DOHH2 (cell line): ENCODE measurements at regions not wholly inside any gene's neighbourhood (a gene's known extent, or its start where the extent isn't known, plus 50 kb on each side); places are given as distances from the start of the nearest gene placed in this dataset.

Source experiments
- H3F3A ChIP-seq: fragments of 200-600 bp; sonication (generic), shearing (Covaris generic); 2 replicates; pipeline ENCODE4 v1.6.0; 2016; ENCODE audit warnings: antibody characterized with exemption, mild to moderate bottlenecking; ENCODE audit not compliant: control insufficient read depth, insufficient read depth
- H3K27ac ChIP-seq: fragments of 200-600 bp; sonication (generic); 2 replicates; pipeline ENCODE4 v1.5.1; 2014; ENCODE audit warnings: low read depth, mild to moderate bottlenecking, low read length, moderate library complexity
- H3K27me3 ChIP-seq: fragments of 200-600 bp; sonication (generic); 2 replicates; pipeline ENCODE4 v1.6.1; 2014; ENCODE audit warnings: mild to moderate bottlenecking, low read length, mixed read lengths; ENCODE audit not compliant: control insufficient read depth
- H3K36me3 ChIP-seq: fragments of 200-600 bp; sonication (generic); 2 replicates; pipeline ENCODE4 v1.6.1; 2014; ENCODE audit warnings: mild to moderate bottlenecking, low read length, moderate library complexity, mixed read lengths; ENCODE audit not compliant: control insufficient read depth
- H3K4me1 ChIP-seq: fragments of 200-600 bp; sonication (generic); 2 replicates; pipeline ENCODE4 v1.6.1; 2014; ENCODE audit warnings: mild to moderate bottlenecking, low read length, mixed read lengths; ENCODE audit not compliant: control insufficient read depth
- H3K4me2 ChIP-seq: fragments of 200-600 bp; sonication (generic); 2 replicates; pipeline ENCODE4 v1.6.0; 2014; ENCODE audit warnings: mild to moderate bottlenecking, low read length, moderate library complexity
- H3K4me3 ChIP-seq: fragments of 200-600 bp; sonication (generic); 2 replicates; pipeline ENCODE4 v1.5.1; 2014; ENCODE audit warnings: mild to moderate bottlenecking, low read length, mixed read lengths
- H3K79me2 ChIP-seq: fragments of 200-600 bp; sonication (generic); 2 replicates; pipeline ENCODE4 v1.6.1; 2014; ENCODE audit warnings: mild to moderate bottlenecking, low read length, mixed read lengths; ENCODE audit not compliant: control insufficient read depth
- H3K9me2 ChIP-seq: fragments of 200-600 bp; sonication (generic); replicated peaks from 2 replicates; pipeline ENCODE4 v1.6.1; 2014; ENCODE audit warnings: mild to moderate bottlenecking, low read length, mixed read lengths; ENCODE audit not compliant: control insufficient read depth
- H3K9me3 ChIP-seq: fragments of 200-600 bp; sonication (generic); 2 replicates; pipeline ENCODE4 v1.6.1; 2014; ENCODE audit warnings: antibody characterized with exemption, low read length, mixed read lengths; ENCODE audit not compliant: control insufficient read depth, insufficient read depth
- H4K20me1 ChIP-seq: fragments of 200-600 bp; sonication (generic); 2 replicates; pipeline ENCODE4 v1.6.0; 2014; ENCODE audit warnings: low read depth, mild to moderate bottlenecking, antibody characterized with exemption, low read length, moderate library complexity; ENCODE audit not compliant: control insufficient read depth, insufficient read depth
- EZH2phosphoT487 ChIP-seq: fragments of 200-600 bp; sonication (generic); IDR thresholded peaks from 2 replicates; pipeline ENCODE4 v1.6.1; 2017; ENCODE audit warnings: borderline replicate concordance, mild to moderate bottlenecking, antibody characterized with exemption, low read length, moderate library complexity, mixed read lengths
- TF ChIP-seq, protein P1 (sequence below): fragments of 200-600 bp; sonication (generic); IDR thresholded peaks from one replicate; pipeline ENCODE4 v1.5.1; 2014; ENCODE audit warnings: antibody characterized with exemption, mild to moderate bottlenecking, low read depth, low read length; ENCODE audit not compliant: poor library complexity, severe bottlenecking

DNA sequence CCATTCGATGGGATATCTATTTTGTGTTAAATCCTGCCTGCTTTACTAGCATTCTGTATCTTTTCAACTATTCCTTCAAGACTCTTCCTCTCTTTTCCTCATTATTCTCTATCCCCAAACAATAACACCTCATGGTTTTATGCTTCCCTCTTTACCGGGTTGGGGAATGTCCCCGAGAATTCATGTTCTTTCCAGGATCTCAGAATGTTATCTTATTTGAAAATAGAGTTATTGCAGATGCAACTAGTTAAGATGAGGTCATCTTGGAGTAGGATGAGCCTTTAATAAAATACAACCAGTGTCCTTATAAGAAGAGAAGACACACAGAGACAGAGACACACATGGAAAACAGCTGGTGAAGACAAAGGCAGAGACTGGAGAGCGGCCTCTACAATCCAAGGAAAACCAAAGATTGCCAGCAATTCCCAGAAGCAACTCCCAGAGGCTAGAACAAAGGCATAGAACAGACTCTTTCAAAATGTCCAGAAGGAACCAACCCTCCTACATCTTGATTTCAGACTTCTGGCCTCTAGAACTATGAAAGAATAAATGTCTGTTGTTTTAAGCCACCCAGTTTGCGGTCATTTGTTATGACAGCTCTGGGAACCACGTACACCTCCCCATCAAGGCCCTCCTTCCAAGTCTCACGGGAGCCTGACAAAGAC lies 126.8 kb upstream of the TNFAIP3 start:
- no peaks in the 10 kb centered on the region for H3F3A ChIP-seq
- peaks cover 19% of the 10 kb centered on the region for H3K4me1 ChIP-seq
- H3K79me2 ChIP-seq, result no peaks in the 10 kb centered on the region
- H3K4me3 ChIP-seq, result no peak overlapping the region
- H3K9me2 ChIP-seq, result no peaks in the 10 kb centered on the region
- no peaks in the 10 kb centered on the region for H3K36me3 ChIP-seq
- H3K27me3 ChIP-seq, result no peaks in the 10 kb centered on the region
- H3K9me3 ChIP-seq, result no peaks in the 10 kb centered on the region
- H3K27ac ChIP-seq, result no peak overlapping the region
- no peak for TF ChIP-seq EZH2phosphoT487
- TF ChIP-seq, protein P1, sequence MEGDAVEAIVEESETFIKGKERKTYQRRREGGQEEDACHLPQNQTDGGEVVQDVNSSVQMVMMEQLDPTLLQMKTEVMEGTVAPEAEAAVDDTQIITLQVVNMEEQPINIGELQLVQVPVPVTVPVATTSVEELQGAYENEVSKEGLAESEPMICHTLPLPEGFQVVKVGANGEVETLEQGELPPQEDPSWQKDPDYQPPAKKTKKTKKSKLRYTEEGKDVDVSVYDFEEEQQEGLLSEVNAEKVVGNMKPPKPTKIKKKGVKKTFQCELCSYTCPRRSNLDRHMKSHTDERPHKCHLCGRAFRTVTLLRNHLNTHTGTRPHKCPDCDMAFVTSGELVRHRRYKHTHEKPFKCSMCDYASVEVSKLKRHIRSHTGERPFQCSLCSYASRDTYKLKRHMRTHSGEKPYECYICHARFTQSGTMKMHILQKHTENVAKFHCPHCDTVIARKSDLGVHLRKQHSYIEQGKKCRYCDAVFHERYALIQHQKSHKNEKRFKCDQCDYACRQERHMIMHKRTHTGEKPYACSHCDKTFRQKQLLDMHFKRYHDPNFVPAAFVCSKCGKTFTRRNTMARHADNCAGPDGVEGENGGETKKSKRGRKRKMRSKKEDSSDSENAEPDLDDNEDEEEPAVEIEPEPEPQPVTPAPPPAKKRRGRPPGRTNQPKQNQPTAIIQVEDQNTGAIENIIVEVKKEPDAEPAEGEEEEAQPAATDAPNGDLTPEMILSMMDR, result no peak
- no peak overlapping the region for H3K4me2 ChIP-seq
- no peaks in the 10 kb centered on the region for H4K20me1 ChIP-seq

DNA sequence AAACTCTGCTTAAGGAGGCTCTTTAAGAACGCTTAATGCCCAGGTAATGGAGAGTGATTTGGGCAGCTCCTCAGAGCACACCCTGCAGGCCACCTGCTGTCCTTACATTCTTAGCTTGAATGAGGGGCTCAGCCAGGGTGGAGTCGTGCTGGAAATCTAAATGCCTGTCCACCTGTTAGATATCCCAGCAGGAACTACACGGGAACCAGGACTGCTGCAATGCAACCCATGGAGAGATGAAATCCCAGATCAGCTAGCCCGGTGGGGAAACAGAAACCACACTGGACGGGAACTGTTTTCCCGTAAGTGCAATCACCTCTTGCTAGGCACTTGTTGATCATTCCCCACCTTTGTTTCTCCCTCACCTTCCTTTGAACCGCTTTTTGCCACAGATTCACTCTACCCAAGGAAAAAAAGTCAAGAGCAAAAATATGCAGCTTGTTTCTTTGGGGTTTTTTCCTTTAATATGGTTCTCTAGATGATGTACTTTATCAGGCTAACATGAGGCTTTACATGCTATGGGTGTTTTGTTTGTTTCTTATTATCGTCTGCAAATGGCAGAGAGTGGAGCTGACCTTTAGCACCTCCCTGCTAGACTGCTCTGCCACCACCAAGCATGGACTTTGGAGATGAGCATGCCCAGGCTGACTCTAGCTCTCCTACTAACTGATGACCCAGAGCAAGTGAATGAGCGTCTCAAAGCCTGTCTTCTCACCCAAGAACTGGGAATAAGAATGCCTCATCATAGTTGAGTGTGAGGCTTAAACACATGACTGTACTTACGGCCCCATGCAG lies 125.9 kb upstream of the TNFAIP3 start:
- TF ChIP-seq EZH2phosphoT487, result no peak
- TF ChIP-seq, protein P1, result no peak
- no peaks in the 10 kb centered on the region for H3K36me3 ChIP-seq

GRCh38 chr6:137743493-137743892 lies 123.6 kb upstream of the TNFAIP3 start:
- TF ChIP-seq, protein P1, result no peak
- TF ChIP-seq EZH2phosphoT487, result no peak
- Histone ChIP-seq H3K9me2 (no peaks in the 10 kb centered on the region), H3K4me2 (no peak overlapping the region), H3K4me1 (peaks cover 16% of the 10 kb centered on the region), H3F3A (no peaks in the 10 kb centered on the region), H3K4me3 (no peak overlapping the region), H3K27ac (no peak overlapping the region), H3K9me3 (no peaks in the 10 kb centered on the region), H3K27me3 (no peaks in the 10 kb centered on the region), H3K79me2 (no peaks in the 10 kb centered on the region), H3K36me3 (no peaks in the 10 kb centered on the region), H4K20me1 (no peaks in the 10 kb centered on the region)

More for the DNA sequence above, 125.9 kb upstream of the TNFAIP3 start:
- no peak overlapping the region for H3K4me3 ChIP-seq
- no peaks in the 10 kb centered on the region for H3K27me3 ChIP-seq
- no peaks in the 10 kb centered on the region for H3K9me3 ChIP-seq
- H3K79me2 ChIP-seq, result no peaks in the 10 kb centered on the region
- H3K4me2 ChIP-seq, result no peak overlapping the region
- H3K27ac ChIP-seq, result no peak overlapping the region
- H3F3A ChIP-seq, result no peaks in the 10 kb centered on the region
- H3K4me1 ChIP-seq, result peaks cover 17% of the 10 kb centered on the region
- H4K20me1 ChIP-seq, result no peaks in the 10 kb centered on the region
- H3K9me2 ChIP-seq, result no peaks in the 10 kb centered on the region
